GM19043 (cell line): ENCODE measurements at regions not wholly inside any gene's neighbourhood (a gene's known extent, or its start where the extent isn't known, plus 50 kb on each side); places are given as distances from the start of the nearest gene placed in this dataset.
"Not testable (repeated sequence)": the region's sequence is repeated elsewhere in the genome, so short reads cannot be mapped to it uniquely, and the experiment has no call there.

Experiments used
- ATAC-seq: cut with Tn5 transposase; IDR thresholded peaks from one replicate; pipeline ENCODE4 v1.9.1; 2021; ENCODE audit warnings: low read depth; ENCODE audit not compliant: unreplicated experiment

DNA sequence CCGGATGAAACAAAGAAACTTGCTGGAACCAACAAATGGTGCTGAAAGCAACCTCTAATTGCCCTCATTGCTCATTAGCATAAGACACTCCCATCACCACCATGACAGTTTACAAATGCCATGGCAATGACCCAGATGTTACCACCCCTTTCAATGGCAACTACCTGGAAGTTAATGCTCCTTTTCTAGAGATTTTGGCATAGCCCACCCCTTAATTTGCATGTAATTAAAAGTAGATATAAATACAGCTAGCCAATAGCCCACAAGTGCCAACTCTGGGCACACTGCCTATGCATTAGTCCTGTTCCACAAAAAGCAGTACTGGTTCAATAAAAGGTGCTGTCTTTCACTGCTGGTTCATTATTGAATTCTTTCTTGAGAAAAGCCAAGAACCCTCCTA, 410.3 kb upstream of the PPP1R2C start:
- ATAC-seq = no peak

DNA sequence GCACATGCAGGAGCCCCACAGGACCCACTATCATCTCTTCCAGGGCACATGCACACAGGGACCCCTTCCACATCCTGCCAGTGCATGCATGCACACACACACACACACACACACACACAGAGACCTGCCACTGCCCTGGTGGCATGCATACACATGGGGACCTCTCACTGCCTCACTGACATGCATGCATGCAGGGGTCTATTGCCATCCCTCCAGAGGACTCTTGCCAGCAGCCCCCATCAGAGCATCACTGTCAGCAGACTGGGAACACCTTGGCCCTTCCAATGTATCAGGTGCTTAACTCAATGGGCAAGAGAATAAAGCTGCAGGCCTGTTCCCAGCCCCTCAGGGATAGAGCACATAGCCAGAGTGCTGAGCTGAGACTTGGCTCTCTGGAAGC, 433.6 kb upstream of the PPP1R2C start:
- ATAC-seq = no peak

DNA sequence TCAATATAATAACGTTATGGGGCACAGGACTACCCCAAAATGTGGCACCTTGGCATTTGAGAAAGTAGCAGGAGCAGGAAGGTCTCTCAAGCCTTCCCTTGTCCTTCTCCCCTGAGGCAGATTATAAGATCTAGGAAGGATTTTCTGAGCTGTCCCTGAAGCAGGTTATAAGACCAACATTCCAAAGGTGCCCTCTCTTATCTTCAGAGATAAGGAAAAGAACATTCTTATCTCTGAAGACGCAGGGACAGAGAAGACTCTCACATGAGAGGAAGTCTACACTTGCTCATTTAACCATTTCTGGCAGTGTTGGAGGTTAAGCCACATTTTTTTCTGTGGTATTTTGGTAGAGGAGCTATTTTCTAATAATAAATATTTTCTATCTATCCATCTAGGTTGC, 437.9 kb upstream of the MAOA start:
- ATAC-seq = no peak

DNA sequence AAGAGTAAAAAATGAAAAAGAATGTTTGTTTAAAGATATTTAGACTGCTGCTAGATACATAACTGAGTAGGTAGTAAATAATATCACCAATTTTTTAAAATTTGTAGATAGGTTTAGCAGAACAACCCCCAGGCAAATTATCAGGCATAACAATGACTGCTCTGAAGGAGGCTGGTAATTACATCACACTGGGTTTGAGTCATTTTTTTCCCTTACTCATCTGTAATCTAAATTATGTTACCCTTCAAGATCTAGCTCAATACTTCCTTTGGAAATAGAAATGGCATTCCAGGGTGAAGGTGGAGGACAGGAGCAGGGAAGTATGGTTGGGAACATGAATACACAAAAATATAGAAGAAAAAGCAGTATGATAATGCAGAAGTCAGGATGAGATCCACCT, 431.6 kb upstream of the MAOA start:
- ATAC-seq = no peak

DNA sequence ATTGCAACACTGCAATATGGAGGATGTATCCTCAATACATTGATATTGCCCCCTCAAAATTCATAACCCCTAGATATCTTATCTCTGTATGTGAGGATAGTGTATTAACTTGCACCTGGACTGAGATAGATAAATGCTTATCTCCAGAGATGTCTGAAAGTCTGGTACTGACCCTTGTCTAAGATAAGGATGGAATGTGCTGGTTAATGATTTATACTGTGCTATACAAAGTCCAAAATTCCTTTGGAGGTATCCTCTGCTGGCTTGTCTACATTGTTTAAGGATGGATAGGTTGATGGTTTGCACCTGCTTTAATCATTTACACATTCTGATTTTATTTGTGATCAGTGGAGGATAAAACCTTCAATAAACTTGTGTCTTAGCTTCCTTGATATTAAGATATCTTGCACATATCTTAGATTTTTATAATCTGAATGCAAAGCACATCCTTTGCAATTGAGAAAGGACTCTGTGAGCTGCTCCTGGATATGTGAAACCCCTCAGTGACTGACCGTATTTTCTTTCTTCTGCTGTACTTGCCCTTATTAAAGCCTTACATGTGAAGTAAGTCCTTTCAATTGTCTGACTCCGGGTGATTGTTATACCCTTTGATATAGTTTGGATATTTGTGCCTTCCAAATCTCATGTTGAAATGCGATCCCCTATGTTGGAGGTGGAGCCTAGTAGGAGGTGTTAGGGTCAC, 430.3 kb upstream of the MAOA start:
- ATAC-seq = no peak

DNA sequence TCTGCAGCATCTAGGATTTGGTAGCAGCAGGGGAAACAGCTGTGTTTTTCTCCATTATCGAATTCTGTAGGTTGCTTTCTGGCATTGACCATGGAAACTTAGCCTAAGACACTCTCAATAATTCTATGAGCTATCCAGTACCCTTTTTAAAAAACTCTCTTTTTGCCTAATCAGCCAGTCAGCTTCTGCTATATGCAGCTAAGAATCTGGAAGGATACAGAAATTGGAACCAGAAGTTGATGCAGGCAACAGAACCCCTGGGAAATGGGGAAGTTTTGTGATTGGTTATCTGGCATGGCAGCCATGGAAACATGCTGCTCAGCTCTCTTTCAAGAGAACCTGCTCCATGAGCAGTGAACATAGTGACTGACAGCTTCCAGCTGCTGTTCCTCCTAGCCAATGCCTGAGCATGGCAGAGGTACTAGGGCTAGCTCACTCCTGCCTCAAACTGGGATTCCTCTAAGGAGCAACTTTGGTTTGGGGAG, 417.6 kb upstream of the MAOA start:
- no peak for ATAC-seq

DNA sequence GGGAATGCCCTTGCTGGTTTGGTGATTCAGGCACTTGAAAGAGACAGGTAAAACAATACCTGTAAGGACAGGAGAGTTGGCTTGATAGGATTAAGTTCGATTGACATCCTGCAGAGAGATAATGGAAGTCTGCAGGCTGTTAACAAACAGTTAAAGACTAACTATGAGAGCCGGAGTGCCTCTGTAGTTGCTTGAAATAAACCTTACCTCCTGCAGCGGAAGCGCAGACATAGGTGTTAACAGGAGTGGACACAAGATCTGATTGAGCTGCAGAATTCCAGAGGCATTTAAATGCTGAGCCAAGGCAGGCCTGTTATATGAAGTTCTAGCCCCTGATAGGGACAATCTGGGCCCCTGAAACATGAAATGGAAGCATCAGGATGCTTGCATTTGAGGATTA, 416.7 kb upstream of the MAOA start:
- no peak for ATAC-seq

DNA sequence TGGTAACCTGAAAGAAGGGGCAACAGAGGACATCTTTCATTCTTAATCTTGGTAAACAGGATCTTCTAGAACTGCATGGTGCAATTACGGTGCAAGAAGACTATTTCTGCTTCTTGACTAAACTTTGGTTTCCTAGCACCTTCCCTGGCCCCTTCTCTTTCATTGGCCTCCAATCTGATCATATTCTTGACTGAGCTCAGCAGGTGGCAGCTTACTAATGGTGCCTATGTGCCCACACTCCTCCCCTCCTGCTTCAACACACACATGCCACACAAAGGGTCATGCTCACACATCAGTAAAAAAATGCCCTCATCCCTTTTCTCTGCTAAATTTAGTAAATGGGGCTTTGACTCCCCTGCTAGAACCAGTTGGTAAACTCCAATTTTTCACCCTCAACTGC, 400.5 kb upstream of the MAOA start:
- no peak for ATAC-seq

DNA sequence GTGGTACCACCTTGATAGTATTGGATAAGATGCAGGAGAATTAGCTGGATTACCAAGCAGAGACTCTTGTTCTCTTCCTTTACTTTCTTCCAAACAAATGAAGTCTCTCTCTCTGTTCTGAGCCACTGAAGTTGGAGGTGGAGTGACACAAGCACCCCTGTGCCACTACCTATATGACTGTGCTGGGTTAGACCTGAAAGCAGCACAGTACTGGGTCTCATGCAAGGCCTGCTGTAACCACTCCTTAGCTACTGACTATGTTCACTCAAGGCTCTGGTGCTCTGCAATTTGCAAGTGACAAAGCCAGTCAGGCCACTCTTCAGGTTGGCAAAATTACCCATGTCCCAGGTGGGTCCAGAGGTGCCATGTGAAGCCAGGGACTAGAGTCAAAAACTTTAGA, 389.6 kb upstream of the MAOA start:
- ATAC-seq = no peak

DNA sequence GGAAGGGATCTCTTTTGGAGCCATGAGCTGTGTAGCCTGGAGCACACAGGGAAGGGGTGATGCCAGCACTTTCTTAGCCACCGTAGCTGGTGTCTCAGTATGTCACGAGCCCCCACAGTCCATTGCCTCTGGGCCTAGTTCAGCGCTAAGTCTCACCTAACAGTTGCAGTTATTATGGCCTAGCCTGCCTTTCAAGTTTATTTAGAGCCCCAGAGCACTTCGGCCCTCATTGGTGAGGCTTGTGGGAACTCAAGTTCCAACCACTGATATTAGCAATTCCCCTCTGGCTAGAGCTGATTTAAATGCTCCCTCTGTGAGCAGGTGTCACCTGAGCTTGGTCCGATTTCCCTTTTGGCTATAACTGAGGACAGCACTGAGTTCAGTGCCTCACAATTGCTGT, 388.4 kb upstream of the MAOA start:
- ATAC-seq = no peak

DNA sequence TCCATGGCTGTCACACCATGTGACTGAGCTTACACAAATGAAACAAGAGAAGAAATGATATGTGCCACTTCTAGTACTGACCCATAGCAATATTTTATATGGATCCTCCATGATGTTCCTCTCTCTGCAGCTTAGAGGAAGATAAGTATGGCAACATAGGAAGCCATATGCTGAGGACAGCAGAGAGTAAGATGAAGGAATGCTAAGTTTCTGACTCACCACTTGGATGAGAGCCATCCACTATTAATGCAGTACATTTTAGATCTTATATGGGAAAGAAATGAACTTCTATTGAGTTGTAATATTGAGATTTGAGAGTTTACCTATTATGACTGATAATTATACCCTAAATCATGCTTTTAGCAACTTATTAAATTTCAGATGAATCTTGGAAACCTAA, 386.9 kb upstream of the MAOA start:
- ATAC-seq = no peak

DNA sequence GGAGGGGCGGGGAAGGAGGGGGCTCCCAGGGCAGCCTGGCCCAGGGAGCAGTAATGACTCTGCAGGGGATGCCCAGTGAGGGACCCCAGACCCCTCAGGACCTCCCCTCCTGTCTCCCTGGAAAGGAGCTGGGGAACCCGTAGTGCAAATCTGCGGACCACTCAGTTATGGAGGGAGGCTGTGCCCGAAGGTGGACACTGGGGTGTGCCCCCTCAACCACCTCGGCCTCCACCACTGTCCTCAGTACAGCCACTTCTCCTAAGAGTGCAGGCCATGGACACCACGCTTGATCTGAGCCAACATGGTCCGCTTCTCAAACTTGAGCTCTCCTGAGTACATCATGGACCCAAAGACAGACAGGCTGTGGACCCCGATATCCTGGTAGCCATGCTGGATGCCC, 378.2 kb upstream of the MAOA start:
- no peak for ATAC-seq

DNA sequence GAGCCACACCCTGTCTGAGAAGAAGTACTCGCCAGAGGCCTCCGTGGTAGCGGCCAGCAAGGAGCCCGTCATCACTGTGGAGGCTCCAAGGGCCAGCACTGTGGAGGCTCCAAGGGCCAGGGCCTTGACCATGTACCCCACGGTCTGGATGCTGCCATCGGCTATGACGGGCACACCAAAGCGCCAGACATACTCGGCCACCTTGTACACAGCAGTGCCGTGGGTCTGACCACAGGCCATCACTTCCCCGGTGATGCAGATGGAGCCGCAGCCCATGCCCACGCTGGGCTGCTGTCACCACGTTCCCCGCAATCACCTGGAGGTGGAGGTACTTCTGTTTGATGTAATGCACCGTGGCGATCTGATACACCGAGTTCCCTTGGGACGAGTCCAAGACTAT, 377.7 kb upstream of the MAOA start:
- ATAC-seq = no peak

DNA sequence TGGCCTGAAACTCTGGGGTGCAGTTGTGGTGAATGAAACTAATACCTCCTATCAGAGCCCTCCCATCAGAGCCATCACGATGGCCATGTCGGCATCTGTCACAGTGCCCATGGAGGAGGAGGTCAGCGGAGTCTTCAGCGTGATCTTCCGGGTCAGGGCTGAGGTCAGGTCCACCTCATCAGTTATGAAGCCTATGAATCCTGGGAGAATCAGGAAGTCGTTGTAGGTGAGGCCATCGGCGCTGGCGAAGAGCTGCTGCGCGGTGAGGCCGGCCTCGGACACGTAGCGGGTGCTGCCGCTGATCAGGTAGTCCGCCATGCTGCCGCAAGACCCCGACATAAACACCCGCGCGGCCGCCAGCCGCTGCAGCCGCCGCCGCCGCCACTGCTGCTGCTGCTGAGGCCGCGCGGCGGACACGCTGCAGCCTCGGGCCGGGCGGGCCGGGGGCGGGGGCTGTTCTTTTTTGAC, 376.7 kb upstream of the MAOA start:
- no peak for ATAC-seq

DNA sequence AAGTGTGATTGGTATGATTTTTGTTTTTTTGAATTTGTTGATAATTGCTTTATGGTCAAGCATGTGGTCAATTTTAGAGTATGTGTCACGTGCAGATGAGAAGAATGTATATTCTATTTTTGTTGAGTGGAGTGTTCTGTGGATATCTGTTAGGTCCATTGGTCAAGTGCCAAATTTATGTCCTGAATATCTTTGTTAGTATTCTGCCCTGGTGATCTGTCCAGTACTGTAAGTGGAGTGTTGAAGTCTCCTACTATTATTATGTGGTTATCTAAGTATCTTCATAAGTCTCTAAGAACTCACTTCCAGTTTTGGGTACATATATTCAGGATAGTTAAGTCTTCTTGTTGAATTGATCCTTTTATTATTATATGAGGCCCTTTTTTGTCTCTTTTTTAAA, 372.9 kb upstream of the MAOA start:
- ATAC-seq = no peak

DNA sequence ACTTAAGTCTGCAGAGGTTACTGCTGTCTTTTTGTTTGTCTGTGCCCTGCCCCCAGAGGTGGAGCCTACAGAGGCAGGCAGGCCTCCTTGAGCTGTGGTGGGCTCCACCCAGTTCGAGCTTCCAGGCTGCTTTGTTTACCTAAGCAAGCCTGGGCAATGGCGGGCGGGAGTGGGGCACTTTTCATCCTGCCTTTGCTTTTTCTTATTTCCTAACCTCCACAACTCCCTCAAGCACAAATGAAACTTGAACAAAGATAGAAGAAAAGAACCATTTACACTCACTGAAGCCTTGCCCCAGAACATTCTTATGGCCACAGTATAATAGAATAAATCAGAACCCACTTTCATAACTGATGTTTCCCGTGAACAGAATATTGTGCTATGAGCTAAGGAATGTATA, 344.5 kb upstream of the MAOA start:
- ATAC-seq = not testable (repeated sequence)

DNA sequence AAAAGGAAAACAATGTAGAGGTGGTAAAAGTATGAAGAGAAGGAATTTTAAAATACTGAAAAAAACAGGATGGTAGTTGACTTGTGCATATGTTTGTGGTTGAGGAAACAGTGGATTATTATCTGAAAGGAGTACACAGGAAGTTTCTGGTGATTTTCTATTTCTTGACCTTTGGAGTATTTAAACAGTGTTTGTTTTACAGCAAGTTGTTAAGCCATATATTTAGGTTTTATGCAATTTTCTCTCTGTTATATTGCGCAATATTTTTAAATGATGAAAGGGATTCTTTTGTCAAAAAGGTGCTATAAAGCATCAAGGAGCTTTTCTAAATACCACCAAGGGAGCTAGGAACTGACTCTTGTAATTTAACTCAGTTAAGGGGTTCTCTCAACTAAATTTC, 343.1 kb upstream of the MAOA start:
- ATAC-seq = no peak

DNA sequence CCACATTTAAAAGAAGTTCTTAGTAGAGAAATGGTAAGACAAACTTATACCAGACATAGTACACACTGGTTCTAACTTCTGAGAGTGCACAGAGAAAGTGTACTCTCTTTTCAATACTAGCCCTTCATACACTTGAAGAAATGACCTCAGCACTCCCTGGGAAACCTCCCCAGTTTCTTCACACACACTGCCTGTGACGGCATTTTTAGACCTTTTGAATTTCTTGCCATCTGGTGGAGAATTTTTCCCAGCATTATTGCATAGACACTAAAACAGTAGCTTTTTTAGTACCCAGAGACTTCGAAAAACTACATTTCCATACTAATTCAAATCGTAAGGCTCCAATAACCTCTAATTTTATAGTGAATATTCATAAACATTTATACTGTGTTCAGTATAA, 341.6 kb upstream of the MAOA start:
- no peak for ATAC-seq

DNA sequence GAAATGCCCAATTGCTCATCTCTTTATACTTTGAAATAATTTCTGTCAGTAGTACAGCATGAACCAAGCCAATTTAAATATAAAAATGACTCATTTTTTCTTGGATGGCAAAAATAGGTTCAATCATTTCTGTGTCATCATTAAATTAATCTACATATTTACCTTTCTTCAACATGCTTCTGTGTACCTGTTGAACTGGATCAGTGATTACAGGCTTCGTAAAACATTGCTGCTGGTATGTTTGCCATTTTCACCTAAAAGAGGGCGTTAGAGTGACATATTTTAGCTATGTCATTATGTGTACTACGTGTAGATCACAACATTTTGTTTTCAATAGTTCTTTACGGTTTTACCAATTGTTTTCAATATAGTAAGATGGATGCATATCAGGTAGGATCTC, 340.5 kb upstream of the MAOA start:
- no peak for ATAC-seq

DNA sequence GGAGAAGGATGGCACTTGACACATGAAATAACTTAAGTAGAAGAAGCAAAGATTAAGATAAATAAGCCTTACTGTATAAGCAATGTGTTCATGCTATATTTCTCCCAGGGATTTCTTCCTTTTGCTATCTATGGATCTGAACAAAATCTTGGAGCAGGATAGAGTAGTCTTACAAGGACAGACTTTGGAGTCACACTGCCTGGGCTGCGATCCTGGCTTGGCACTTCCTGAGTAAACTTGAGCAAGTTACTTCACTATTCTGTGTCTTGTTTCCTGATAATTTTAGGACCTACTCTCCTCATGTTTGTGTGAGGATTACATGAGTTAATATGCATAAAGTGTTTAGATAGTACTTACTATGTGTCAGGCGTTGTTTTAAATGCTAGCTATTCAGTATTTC, 340.0 kb upstream of the MAOA start:
- ATAC-seq = no peak

DNA sequence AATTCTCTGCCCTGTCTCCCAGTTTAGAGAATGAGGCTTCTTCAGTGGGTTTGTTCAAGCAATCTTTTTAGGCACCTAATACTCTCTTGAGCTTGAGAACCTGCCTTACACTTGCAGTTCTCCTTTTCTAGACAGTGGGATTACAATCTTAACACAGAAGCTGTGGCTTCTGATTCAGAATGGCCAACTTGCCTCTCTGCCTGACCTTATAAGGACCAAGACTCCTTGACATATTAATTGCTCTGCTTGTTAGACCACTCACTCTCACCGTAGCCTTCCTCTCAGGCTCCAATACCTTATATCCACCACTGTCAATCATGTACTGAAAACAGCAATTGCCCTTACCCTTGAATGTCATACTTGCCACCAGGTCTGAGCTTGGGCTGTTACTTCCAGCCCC, 338.7 kb upstream of the MAOA start:
- ATAC-seq = no peak

DNA sequence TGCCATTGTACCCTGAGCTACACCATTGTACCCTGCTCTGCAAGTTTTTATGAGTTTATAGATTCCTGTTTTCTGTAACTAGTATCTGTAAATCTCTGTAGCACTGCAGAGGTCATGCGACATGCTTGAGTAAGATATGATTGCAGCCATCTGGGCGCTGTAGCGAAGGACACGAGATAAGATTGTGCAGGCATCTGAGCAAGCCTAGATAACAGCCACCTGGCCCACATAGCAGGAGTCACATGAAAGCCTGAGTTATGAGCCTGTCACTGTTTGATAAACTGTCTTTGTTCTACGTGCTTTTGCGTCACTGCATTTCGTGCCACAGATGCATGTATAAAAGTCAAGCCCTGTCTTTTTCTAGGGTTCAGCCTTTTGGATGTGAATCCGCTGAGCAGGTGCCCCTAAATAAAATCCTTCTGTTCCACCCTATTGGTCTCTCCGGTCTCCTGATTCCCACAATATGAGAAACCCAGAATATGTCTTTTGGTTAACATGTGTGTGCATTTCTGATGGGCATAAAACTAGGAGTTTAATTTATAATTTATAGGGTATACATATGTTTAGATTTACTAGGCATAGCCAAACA, 327.6 kb upstream of the MAOA start:
- ATAC-seq = no peak

DNA sequence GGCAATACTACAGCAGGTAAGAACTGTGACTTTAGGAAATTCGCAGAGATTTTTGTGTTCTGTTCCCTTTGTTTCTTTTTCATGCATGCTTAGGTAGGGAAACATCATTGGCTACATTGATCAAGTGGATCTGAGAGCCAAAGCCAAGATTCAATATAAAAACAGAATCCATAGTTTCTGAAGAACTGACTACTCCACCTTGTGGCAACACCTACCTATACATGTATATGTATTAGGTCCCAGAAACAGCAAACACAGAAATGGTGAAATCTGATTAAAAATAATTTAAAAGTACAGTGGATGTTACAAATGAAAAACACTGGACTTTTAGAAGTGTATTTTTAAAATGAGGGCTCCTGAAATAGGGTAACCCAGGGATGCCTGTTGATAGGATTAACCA, 322.6 kb upstream of the MAOA start:
- ATAC-seq = no peak
